Colonic mucosa (tissue), 4 donors: ENCODE measurements at regions not wholly inside any gene's neighbourhood (a gene's known extent, or its start where the extent isn't known, plus 50 kb on each side); places are given as distances from the start of the nearest gene placed in this dataset.

ENCODE experiments used
- DNase-seq: peaks from one replicate; pipeline ENCODE4 v3.0.0-alpha.2; 2020
- H3K27ac ChIP-seq: fragments of 200-600 bp; one replicate; pipeline ENCODE4 v1.8.0; 2021
- H3K27me3 ChIP-seq: fragments of 200-600 bp; one replicate; pipeline ENCODE4 v1.8.0; 2021
- H3K36me3 ChIP-seq: fragments of 200-600 bp; one replicate; pipeline ENCODE4 v1.8.0; 2021
- H3K4me1 ChIP-seq: fragments of 200-600 bp; one replicate; pipeline ENCODE4 v1.8.0; 2021; ENCODE audit warnings: mild to moderate bottlenecking
- H3K4me3 ChIP-seq: fragments of 200-600 bp; one replicate; pipeline ENCODE4 v1.8.0; 2021
- H3K9ac ChIP-seq, 2 donors: one replicate each; pipeline ENCODE4 v1.7.0; 2013; ENCODE audit warnings: control low read depth in 2 of 2, low read depth in 2 of 2, low read length in 2 of 2
- H3K9me3 ChIP-seq: fragments of 200-600 bp; one replicate; pipeline ENCODE4 v1.8.0; 2021
- intact Hi-C: fragments of 100-400 bp; cut with DNase I; formaldehyde crosslinking; loops from one replicate; pipeline ENCODE4 v1.14.1; 2022
- TF ChIP-seq, protein P1 (sequence below): fragments of 200-600 bp; IDR thresholded peaks from one replicate; pipeline ENCODE4 v1.8.0; 2022; ENCODE audit warnings: antibody characterized with exemption, mild to moderate bottlenecking
- donor health status: healthy.
- donor health status: DM: no; HTN: no; CAD: no.
- donor health status: DM: no; HTN: no; CAD: no.

DNA sequence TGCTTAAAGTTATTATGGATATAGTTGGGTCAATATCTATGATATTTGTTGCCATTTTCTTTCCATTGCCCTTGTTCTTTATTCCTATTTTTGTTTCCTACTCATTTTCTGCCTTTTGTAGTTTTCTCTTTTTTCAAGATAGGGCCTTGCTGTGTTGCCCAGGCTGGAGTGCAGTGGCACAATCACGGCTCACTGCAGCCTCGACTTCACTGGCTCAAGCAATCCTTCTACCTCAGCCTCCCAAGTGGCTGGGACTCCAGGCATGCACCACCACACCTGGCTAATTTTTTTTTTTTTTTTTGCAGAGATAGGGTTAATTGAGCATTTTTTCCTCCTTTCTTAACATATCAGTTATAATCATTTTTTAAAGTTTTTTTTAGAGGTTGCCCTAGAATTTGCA is 92.7 kb downstream of the TOMM20 start:
- H3K9ac ChIP-seq: no peak overlapping the region
- no peak overlapping the region for H3K27ac ChIP-seq
- no peak overlapping the region for H3K4me3 ChIP-seq
- no peaks in the 10 kb centered on the region for H3K4me1 ChIP-seq
- TF ChIP-seq, protein P1, sequence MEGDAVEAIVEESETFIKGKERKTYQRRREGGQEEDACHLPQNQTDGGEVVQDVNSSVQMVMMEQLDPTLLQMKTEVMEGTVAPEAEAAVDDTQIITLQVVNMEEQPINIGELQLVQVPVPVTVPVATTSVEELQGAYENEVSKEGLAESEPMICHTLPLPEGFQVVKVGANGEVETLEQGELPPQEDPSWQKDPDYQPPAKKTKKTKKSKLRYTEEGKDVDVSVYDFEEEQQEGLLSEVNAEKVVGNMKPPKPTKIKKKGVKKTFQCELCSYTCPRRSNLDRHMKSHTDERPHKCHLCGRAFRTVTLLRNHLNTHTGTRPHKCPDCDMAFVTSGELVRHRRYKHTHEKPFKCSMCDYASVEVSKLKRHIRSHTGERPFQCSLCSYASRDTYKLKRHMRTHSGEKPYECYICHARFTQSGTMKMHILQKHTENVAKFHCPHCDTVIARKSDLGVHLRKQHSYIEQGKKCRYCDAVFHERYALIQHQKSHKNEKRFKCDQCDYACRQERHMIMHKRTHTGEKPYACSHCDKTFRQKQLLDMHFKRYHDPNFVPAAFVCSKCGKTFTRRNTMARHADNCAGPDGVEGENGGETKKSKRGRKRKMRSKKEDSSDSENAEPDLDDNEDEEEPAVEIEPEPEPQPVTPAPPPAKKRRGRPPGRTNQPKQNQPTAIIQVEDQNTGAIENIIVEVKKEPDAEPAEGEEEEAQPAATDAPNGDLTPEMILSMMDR: no peak
- no peaks in the 10 kb centered on the region for H3K9me3 ChIP-seq
- H3K36me3 ChIP-seq: no peaks in the 10 kb centered on the region
- H3K27me3 ChIP-seq: no peaks in the 10 kb centered on the region
- DNase-seq: no peak
- intact Hi-C loops: no loop called here

DNA sequence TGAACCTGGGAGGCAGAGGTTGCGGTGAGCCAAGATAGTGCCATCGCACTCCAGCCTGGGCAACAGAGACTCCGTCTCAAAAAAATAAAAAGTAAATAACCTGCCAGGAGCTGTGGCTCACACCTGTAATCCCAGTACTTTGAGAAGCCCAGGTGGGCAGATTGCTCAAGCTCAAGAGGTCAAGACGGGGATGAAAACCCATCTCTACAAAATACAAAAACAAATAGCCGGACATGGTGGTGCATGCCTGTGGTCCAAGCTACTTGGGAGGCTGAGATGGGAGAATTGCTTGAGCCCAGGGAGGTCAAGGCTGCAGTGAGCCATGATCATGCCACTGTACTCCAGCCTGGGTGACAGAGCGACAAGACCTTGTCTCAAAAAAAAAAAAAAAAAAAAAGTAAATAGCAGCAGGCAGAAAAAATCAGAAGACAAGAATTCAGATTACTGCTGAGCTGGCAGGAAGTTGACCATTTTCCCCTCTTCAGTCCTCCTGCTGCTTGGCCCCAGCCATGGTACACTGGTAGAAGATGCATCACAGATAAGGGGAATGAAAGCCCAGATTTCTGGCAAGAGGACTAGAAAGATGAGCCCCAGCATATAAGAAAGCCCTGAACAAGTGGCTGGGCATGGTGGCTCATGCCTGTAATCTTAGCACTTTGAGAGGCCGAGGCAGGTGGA is 97.6 kb downstream of the TOMM20 start:
- Histone ChIP-seq H3K27me3 (no peaks in the 10 kb centered on the region), H3K4me1 (no peaks in the 10 kb centered on the region), H3K27ac (no peak overlapping the region), H3K4me3 (no peak overlapping the region), H3K9me3 (no peaks in the 10 kb centered on the region), H3K36me3 (no peaks in the 10 kb centered on the region), H3K9ac (no peak overlapping the region)
- intact Hi-C loops: no loop called here
- TF ChIP-seq, protein P1: no peak
- DNase-seq: no peak

DNA sequence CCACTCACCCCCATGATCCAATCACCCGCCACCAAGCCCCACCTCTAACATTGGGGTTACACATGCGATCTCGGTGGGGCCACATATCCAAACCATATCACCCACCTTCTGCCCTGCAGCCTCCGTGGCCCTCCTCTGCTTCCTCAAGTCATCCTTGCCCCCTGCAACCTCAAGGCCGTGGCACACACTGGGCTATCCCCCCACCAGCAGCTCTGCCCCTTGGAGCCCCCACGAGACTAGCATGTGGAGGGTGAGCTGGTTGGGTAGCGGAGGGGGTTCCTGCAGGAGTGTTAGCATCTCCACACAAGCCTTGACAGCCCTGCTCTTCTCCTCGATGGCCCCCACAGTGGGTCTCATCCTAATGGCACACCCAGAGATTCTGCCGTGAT is 100.8 kb downstream of the TOMM20 start:
- Histone ChIP-seq H3K36me3 (no peaks in the 10 kb centered on the region), H3K4me3 (no peak overlapping the region), H3K9ac (no peak overlapping the region), H3K9me3 (no peaks in the 10 kb centered on the region), H3K27ac (no peak overlapping the region), H3K4me1 (no peaks in the 10 kb centered on the region), H3K27me3 (no peaks in the 10 kb centered on the region)
- intact Hi-C loops: no loop called here
- TF ChIP-seq, protein P1: no peak
- no peak for DNase-seq

DNA sequence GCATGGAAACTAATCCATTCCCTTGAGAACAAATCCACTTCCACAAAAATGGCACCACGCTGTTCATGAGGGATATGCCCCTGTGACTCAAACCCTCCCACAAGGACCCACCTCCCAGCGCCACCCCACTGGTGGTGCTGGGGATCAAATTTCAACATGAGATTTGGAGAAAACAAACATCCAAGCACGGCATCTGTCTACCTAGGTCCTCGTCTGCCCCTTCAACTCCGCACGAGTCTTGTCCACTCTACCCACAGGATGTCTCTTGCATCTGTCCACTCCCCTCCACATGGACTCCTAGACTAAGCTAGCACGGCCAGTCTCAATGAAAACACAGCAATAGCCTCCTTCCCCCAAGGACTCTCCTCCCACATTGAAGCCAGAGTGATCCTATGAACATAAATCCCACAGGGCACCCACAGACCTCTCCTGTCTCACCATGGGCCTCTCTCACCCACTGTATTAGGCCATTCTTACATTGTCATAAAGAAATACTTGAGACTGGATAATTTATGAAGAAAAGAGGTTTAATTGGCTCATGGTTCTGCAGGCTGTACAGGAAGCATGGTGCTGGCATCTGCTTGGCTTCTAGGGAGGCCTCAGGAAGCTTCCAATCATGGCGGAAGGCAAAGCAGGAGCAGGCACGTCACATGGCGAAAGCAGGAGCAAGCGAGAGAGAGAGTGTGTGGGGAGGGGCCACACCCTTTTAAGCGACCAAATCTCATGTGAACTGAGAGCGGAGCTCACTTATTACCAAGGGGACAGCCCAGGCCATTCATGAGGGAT is 101.4 kb downstream of the TOMM20 start:
- no peak overlapping the region for H3K27ac ChIP-seq
- intact Hi-C loops: no loop called here
- TF ChIP-seq, protein P1: no peak

DNA sequence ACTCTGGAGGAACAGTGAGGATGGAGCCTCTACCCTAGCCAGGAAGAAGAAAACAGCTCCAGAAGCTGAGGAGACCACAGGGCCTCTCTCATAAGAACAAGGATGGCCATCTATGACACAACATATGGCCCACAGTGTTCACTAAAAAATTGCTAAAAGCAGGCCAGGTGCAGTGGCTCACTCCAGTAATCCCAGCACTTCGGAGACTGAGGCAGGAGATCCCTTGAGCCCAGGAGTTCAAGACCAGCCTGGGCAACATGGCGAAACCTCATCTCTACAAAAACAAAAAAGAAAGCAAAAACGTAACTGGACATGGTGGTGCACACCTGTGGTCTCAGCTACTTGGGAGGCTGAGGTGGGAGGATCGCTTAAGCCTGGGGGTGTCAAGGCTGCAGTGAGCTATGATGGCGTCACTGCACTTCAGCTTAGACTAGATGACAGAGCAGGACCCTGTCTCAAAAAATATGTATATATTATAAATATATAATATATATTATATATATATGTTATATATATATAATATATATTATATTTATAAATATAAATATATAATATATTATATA is 103.1 kb downstream of the TOMM20 start:
- H3K27ac ChIP-seq: no peak overlapping the region
- H3K27me3 ChIP-seq: no peaks in the 10 kb centered on the region
- no peaks in the 10 kb centered on the region for H3K36me3 ChIP-seq
- H3K9ac ChIP-seq: no peak overlapping the region
- intact Hi-C loops: no loop called here
- no peaks in the 10 kb centered on the region for H3K9me3 ChIP-seq
- TF ChIP-seq, protein P1: no peak
- no peak overlapping the region for H3K4me3 ChIP-seq
- no peak for DNase-seq
- H3K4me1 ChIP-seq: peaks cover 8% of the 10 kb centered on the region

More for the DNA sequence above, 101.4 kb downstream of the TOMM20 start:
- Histone ChIP-seq H3K27me3 (no peaks in the 10 kb centered on the region), H3K4me3 (no peak overlapping the region), H3K36me3 (no peaks in the 10 kb centered on the region), H3K9ac (no peak overlapping the region), H3K4me1 (peaks cover under 1% of the 10 kb centered on the region), H3K9me3 (no peaks in the 10 kb centered on the region)
- DNase-seq: no peak
